NCI-H748 (cell line): ENCODE measurements at regions not wholly inside any gene's neighbourhood (a gene's known extent, or its start where the extent isn't known, plus 50 kb on each side); places are given as distances from the start of the nearest gene placed in this dataset.

Experiments
- DNase-seq: peaks from one replicate; lab custom pipeline; 2025; ENCODE audit not compliant: unreplicated experiment; lab: John Stamatoyannopoulos, UW

GRCh38 chr9:117488659-117489058 is 73.8 kb upstream of the ASTN2 start:
- DNase-seq = no peak

GRCh38 chr9:117487555-117488175 is 72.8 kb upstream of the ASTN2 start:
- peak; percentile 99 for DNase-seq

DNA sequence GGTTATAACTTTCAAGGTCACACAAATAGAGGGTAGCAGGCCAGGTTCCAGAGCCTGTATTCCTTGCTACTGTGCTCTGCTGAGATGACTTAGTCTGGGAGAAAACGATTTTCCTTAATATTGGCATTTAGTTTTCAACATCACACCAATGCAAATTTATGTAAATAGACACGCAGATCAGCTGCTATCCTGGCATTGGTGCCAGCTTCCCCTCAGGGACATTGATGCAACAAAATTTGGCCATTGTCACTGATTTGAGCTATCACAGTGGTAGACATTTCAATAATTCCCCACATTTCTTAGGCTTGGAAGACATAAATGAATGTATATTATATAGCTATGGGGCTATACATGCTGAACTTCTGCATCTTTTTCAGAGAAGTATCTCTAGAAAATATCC is 71.6 kb upstream of the ASTN2 start:
- DNase-seq = no peak

DNA sequence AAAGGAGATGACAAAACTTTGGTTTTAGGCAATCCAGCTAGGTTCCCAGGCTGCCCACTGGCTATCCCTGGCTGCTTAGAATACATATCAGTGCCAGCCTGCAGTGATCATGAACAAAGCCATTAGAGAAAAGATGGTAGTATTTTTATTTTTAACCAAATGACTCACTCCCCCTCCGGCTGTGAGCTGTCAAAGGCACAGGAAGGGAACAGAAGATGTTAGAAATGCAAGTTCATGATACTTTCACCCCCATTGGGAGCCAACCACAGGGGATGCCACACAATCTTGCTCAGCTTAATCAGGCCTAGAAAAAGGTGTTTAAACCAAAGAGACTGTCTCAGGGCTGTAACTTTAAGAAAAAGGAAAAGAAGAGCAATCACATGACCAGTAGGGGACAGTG is 70.3 kb upstream of the ASTN2 start:
- DNase-seq = no peak

DNA sequence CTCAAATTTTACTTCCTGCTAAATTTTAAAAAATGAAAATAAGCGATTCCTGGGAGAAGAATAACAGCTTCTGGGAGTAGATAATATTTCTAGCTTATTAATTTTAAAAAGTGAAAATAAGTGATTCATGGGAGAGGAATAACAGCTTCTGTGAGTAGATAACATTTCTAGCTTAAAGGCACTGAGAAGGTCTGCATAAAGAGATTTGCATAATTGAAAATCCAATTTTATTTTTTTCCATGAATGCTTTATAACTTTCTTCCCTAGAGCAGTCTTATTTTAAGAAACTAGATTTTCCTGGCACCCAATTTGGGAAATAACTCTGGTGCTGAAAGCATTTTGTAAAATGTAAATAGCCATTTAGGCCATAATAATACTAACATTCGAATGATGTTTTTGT is 65.9 kb upstream of the ASTN2 start:
- no peak for DNase-seq

DNA sequence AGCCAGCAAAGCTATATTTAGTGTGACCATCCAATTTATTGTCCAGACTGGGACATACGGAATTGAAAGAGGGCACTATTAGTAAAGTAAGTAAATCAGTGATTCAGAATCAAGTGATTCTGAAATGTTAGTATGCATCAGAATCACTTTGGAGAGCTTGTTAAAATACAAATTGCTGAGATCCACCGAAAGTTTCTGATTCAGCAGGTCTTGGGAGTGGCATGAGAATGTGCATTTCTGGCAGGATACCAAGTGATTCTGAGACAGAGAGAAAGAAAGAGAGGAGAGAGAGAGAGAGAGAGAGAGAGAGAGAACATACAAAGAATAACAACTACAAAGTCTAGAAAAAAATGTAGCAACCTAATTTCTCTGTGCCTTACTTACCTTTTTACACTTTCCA is 65.4 kb upstream of the ASTN2 start:
- DNase-seq = no peak

DNA sequence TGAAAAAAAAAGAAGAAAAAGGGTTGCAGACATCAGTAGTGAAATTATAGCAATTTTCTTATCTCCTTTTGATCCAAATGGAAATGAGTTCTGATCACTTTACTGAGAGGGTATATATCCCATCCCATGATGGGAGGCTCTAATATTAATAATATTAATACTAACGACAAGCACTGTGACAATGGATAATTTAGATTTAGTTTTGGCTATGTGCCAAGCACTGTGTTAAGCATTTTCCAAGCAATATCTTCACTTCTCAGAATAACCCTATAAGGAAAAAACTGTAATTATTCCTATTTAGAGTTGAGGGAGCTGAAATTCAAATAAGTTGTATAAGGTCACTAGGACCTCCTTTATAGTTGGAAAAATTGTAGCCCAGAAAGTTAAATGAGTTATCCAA is 58.4 kb upstream of the ASTN2 start:
- no peak for DNase-seq

DNA sequence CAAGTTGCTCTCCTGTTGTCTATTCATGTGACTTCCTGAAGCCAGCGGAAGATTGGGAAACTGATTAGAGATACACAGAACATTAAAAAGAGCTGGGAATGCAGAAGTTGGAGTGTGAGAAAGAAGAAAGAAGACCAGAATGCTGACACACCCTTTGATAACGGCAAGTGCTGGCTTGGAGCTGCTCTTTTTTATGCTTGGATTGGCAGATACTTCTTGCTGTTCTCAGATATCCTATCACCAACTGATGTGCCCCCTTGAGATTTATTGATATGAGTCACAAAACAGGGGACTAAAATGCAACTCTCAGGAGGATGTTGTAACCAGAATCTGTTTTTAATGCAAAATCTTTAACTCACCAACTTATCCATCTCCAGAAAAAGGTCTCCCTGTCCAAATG is 56.0 kb upstream of the ASTN2 start:
- no peak for DNase-seq

GRCh38 chr9:117470455-117470854 is 55.6 kb upstream of the ASTN2 start:
- no peak for DNase-seq

DNA sequence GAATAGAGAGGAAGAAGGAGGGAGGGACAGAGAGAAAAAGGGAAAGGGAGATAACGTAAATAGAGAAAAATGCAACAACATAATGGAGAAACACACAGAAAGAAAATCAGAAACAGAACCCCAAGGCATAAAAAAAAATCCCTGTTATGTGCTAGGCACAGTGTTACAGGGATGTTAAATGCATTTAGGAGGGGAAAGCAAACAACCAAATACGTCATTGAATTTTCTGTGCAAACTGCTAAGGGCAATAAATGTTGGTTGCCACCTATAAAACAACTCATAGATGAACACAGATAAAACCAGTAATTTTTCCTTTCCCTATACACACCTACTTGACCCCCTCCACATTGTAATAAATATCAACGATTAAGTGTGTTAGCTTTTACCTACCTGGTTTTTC is 51.3 kb upstream of the ASTN2 start:
- peak; percentile 38 for DNase-seq

DNA sequence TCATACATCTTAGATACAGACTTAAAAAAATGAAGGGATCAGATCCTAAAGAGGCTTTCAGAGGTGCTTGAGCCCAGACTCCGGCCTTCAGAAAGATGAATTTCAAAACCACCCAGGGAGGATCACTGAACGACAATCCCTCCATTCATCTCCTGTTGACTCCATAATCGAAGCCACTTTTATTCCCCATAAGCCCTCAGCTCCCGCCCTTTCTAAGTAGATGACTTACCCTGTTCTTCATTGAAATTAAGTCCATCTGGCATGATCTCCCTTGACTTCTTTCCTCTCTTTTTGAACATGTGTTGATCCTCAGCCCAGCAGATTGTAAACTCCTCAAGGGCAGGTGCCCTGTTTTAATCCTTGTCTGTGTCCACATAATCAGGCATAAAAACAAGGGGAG is 50.8 kb upstream of the ASTN2 start:
- no peak for DNase-seq

DNA sequence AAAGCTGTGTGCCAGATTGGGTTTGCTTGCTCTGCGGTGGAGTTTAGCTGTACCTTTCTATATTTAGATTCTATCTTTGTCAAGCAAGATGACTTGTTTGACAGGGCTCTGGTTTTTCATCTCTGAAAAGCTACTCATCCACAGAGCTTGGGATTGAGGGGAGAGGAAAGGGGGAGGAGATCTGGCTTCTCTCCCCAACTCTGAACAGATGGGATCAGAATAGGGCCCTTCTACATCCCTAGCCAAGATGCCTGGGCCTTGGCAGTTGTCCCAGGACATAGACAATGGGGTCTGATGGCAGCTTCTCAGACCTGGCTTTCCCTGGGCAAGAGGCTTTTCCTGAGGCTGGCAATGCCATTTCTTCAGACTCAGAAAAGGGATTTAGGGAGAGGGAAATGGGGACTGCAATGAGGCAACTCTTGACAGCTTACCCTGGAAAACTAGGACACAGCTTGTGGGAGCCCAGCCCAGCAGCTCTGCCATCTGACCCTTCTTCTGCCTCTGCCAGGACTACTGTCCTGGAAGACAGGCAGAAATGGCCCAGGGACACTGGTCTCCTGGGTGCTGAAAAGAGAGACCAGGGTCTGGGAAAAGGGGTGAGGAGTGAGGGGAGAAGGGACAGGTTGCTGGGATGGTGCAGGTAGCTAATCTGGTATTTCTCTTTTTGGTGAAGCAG is 50.2 kb upstream of the ASTN2 start:
- no peak for DNase-seq
